ENCODE measurements at regions not wholly inside any gene's neighbourhood (a gene's known extent, or its start where the extent isn't known, plus 50 kb on each side); places are given as distances from the start of the nearest gene placed in this dataset.

- TF ChIP-seq CTCF (optimal IDR thresholded peaks at IDR 0.05 in 1 of 3, IDR thresholded peaks at IDR 0.05 in 1 of 3, conservative IDR thresholded peaks at IDR 0.05 in 1 of 3; ENCODE audit: extremely low read depth in 1 of 3, insufficient read depth in 2 of 3, low read length in 3 of 3), result no peak
- no peak for TF ChIP-seq EZH2 (IDR thresholded peaks at IDR 0.05; ENCODE audit: low read length)
Observed at GRCh38 chr18:30682672-30683071, 359.9 kb downstream of the DSC3 start.

Measured in keratinocyte (primary cell).